GM21528 (cell line): ENCODE measurements at regions not wholly inside any gene's neighbourhood (a gene's known extent, or its start where the extent isn't known, plus 50 kb on each side); places are given as distances from the start of the nearest gene placed in this dataset.
"Not testable (repeated sequence)": the region's sequence is repeated elsewhere in the genome, so short reads cannot be mapped to it uniquely, and the experiment has no call there.

ENCODE experiments used
- ATAC-seq: cut with Tn5 transposase; IDR thresholded peaks from one replicate; pipeline ENCODE4 v1.9.1; 2021; ENCODE audit warnings: mild to moderate bottlenecking, moderate library complexity; ENCODE audit not compliant: unreplicated experiment, low FRiP score

DNA sequence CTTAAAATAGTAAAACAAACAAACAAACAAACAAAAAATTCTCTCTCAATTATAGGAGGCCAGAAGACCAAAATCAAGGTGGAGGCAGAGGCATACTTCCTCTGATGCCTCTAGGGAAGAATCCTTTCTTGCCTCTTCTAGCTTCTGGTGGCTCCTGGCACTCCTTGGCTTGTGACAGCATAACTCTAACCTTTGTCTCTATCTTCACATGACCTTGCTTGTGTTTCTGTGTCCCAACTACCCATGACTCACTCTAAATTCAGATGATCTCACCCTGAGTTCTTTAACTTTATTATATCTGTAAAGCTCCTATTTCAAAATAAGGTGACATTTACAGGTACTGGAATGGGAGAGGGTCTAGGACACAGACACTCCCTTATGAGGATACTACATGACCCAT is 88.3 kb upstream of the ANTXRL start:
- ATAC-seq = no peak

DNA sequence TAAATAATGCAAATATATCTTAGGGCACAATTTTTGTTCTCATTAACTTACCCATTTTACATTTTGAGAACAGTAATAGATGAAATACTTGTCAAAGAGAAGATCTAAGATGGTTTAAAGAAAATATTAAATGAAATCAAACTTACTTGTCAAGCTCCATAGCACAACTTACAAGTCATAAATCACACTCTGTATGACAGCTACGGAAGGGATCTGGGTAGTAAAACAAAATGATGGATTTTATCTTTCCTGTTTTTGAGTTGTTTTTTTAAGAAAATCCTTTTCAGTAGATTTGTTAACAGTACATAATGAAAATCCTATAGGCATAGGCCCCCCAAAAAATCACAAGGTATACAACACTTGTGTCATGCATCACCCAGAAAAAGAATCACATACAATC is 84.4 kb upstream of the ANTXRL start:
- not testable (repeated sequence) for ATAC-seq

GRCh38 chr10:46204482-46205102 is 82.2 kb upstream of the ANTXRL start:
- not testable (repeated sequence) for ATAC-seq

DNA sequence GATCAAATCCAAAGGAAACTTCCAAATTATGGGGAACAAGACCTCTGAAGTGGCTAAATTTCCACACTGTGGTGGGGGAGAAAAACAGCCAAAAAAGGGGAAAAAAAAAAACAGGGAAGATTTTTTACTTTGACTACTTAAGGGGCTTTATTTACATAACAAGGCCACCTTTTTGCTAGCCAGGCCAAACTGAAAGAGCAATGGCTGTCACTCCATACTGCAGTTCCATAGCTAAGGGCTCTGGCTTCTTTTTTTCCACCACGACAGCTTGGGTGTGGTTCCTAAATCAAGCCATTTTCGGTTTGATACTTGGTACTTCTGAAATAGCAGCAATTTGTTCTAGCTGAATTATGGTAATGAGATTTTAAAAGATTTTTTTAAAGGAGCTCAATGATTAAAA is 76.4 kb upstream of the ANTXRL start:
- ATAC-seq = not testable (repeated sequence)

- no peak for ATAC-seq
These were observed 71.4 kb upstream of the ANTXRL start for GRCh38 chr10:46215426-46215825.

DNA sequence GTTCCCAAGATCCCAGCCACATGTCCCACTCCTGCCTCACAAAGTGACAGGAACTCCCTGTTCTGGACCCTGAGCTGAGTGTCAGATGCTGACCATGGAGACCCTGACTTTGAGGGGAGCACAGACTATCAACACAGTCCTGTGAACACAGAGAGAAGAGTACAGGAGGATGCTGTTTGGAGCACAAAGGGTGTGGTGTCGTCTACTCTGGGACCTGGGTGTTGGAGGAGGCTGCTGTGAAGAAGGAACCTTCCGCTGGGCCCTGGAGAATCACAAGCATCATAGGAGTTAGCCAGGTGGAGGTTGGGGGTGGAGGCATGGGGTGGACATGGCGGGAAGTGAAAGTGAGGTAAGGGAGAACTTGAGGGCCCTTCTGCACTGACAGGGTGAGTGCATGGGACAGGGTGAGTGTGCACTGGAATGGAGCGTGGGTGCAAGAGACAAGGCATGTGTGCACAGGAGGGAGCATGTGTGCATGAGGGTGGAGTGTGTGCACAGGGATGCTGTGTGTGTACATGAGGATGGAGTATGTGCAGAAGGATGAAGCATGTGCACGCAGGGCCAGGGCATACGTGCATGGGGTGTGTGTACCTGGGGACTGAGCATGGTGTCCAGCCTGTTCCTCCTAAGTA is 70.7 kb upstream of the ANTXRL start:
- ATAC-seq = no peak

GRCh38 chr10:46216836-46217751 is 69.7 kb upstream of the ANTXRL start:
- no peak for ATAC-seq

DNA sequence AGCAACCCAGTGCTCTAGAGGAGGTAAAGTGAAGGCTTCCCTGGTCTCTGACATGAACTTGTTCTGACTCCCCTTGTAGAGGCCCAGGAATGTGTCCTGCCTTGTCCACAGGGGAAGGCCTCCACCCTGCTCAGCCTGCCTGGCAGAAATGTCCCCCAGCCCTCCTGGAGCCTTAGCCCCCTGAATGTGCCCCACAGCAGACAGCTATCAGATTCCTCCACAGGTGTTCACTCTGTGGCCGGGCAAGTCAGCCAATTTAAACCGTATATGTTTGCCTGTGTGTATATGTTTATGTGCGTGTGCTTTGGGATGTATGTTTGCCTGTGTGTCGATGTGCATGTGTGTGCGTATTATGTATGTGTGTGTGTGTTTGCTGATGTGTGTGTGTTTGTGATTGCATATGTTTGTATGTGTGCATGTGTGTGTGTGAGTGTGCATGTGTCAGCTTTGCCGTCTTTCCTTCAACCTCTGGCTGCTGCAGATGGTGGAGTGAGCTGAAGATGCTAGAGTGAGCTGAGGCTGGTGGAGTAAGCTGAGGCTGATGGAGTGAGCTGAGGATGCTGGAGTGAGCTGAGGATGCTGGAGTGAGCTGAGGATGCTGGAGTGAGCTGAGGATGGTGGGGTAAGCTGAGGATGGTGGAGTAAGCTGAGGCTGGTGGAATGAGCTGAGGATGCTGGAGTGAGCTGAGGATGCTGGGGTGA is 68.9 kb upstream of the ANTXRL start:
- no peak for ATAC-seq

- no peak for ATAC-seq
These were observed 67.9 kb upstream of the ANTXRL start for GRCh38 chr10:46218921-46219320.

DNA sequence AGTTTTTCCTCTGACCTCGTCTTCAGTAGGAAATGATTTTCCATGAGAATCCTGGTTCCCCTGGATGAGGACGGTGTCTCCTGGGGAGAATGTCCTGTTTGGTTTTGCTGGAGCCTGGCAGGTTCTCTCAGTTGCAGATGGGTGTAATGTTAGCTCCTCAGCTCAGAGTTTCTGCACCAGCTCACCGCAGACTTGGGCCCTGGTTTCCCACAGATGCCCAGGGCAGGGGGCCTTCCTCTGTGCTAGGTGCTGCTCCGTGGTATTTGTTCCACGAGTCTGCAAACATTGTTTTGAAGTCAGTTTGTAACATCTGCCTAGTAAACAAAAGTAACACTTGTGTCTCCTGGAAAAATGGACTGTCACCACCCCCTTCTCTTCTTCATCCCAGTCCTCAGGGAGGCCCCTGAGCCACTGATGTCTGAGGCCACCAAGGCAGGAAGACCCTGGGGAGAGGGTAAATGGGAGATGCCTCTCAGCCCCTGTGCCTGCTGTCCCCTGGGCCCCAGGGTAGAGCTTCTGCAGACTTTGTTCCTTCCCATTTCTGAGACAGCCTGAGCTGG is 67.3 kb upstream of the ANTXRL start:
- not testable (repeated sequence) for ATAC-seq

DNA sequence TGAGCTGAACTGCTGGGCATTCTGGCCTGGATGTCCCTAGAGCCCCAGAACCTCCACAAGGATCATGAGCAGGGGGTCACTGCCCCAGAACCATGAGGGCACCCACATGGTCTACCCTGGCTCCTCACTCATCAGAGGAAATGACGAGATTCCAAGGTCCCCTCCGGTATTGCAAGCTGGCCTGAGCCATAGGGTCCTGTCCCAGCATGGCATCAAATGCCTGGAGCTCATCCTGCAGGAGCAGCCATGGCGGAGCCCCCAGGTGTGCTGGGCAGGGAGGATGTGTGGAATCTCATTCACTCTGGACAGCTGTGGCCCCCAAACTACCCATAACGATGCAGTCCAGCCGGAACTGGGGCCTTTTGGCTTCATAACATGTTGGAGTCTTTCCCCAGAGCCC is 66.6 kb upstream of the ANTXRL start:
- ATAC-seq = no peak

DNA sequence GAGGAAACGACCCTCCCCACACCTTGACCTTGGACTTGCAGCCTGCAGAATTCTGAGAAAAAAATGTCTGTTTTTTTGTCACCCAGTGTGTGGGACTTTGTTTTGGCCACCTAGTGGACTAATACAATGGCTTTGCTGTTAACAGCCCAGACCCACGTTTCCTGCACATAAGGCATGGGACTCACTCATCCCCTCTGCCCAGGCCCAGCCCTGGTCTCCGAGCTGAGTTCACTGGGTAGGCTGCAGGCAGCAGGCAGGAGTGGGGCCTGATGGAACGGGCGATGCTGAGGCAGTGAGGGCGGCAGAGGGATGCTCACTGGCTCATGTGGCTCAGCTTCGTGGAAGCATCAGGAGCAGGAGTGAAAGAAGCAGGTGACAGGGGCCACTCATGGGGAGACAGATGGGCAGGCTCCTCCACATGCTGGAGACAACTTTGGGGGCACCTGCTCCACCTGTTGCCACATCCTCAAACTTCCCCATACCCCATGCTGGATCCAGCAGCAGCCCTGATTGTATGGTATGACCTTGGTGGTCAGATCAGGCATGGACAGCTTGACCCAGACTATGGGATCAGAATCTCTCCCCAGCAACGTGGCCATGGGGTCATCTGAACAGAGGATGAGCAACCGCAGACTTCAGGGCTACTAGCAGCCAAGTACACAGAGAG is 65.8 kb upstream of the ANTXRL start:
- no peak for ATAC-seq

GRCh38 chr10:46222364-46222935 is 64.3 kb upstream of the ANTXRL start:
- no peak for ATAC-seq

DNA sequence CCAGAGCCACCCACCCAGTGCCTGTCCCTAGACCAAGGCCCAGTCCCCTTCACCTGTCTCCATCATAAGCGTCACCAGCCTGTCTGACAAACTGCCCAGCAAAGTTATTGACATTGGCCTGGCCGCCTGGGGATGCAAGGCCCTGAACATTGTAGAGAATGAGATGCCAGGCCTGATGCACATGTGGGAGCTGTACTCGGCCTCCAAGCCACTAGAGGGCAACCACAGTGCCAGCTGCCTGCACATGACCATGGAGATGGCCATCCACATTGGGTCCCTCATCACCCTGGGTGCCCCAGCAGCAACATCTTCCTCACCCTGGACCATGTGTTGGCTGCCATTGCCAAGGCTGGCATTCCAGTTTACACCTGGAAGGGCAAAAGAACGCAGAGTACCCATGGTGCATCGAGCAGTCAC is 63.7 kb upstream of the ANTXRL start:
- no peak for ATAC-seq

DNA sequence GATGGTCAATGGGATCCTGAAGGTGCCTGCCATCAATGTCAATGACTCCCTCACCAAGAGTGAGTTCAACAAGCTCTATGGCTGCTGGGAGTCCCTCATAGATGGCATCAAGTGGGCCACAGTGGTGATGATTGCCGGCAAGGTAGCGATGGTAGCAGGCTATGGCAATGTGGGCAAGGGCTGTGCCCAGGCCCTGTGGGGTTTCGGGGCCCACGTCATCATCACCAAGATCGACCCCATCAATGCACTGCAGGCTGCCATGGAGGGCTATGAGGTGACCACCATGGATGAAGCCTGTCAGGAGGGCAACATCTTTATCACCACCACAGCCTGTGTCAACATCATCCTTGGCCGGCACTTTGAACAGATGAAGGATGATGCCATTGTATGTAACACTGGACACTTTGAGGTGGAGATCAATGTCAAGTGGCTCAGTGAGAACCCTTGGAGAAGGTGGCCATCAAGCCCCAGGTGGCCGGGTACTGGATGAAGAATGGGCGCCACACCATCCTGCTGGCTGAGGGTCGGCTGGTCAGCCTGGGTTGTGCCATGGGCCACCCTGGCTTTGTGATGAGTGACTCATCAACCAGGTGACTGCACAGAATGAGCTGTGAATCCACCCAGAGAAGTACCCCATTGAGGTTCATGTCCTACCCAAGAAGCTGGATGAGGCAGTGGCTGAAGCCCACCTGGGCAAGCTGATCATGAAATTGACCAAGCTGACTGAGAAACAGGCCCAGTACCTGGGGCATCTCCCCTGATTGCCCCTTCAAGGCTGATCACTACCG is 63.0 kb upstream of the ANTXRL start:
- no peak for ATAC-seq

DNA sequence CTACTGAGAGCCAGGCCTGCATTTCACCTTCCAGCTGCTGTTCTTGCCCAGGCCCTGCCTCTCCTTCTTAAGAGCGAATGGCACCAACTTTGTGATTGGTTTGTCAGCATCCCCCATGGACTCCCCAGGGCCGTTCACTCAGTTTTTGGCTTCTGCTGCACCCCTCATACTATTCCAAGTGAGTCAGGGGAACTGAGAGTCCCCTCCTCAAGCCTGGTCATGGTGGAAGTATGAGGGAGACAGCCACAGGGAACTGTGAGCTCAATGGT is 62.4 kb upstream of the ANTXRL start:
- no peak for ATAC-seq

- ATAC-seq = no peak
These were observed 61.2 kb upstream of the ANTXRL start for GRCh38 chr10:46225597-46225996.

- ATAC-seq = no peak
These were observed 60.6 kb upstream of the ANTXRL start for GRCh38 chr10:46226232-46226631.

GRCh38 chr10:46226900-46227558 is 59.8 kb upstream of the ANTXRL start:
- no peak for ATAC-seq
